HG03442 (cell line): ENCODE measurements at regions not wholly inside any gene's neighbourhood (a gene's known extent, or its start where the extent isn't known, plus 50 kb on each side); places are given as distances from the start of the nearest gene placed in this dataset.
"Not testable (repeated sequence)": the region's sequence is repeated elsewhere in the genome, so short reads cannot be mapped to it uniquely, and the experiment has no call there.

ENCODE experiments used
- ATAC-seq: cut with Tn5 transposase; IDR thresholded peaks from one replicate; pipeline ENCODE4 v1.9.1; 2021; ENCODE audit warnings: mild to moderate bottlenecking, moderate library complexity; ENCODE audit not compliant: unreplicated experiment

GRCh38 chr7:68748934-68749900, 849.1 kb upstream of the AUTS2 start:
- ATAC-seq: no peak

GRCh38 chr7:68752485-68753178, 845.6 kb upstream of the AUTS2 start:
- ATAC-seq: no peak

- no peak for ATAC-seq
These were observed 843.9 kb upstream of the AUTS2 start for GRCh38 chr7:68754414-68754813.

- no peak for ATAC-seq
These were observed 841.2 kb upstream of the AUTS2 start for GRCh38 chr7:68756986-68757495.

- no peak for ATAC-seq
These were observed 837.7 kb upstream of the AUTS2 start for GRCh38 chr7:68760556-68760955.

- ATAC-seq: no peak
These were observed 830.8 kb upstream of the AUTS2 start for GRCh38 chr7:68767462-68767861.

- no peak for ATAC-seq
These were observed 827.6 kb upstream of the AUTS2 start for GRCh38 chr7:68770649-68771048.

- no peak for ATAC-seq
These were observed 821.9 kb upstream of the AUTS2 start for GRCh38 chr7:68776326-68776725.

GRCh38 chr7:68783684-68784083, 814.6 kb upstream of the AUTS2 start:
- ATAC-seq: no peak

- ATAC-seq: no peak
These were observed 813.2 kb upstream of the AUTS2 start for GRCh38 chr7:68785036-68785435.

GRCh38 chr7:68787566-68787965, 810.7 kb upstream of the AUTS2 start:
- ATAC-seq: no peak

- ATAC-seq: not testable (repeated sequence)
These were observed 809.7 kb upstream of the AUTS2 start for GRCh38 chr7:68788529-68788928.

GRCh38 chr7:68789597-68789996, 808.7 kb upstream of the AUTS2 start:
- no peak for ATAC-seq

GRCh38 chr7:68792351-68792750, 805.9 kb upstream of the AUTS2 start:
- ATAC-seq: no peak

- no peak for ATAC-seq
These were observed 804.8 kb upstream of the AUTS2 start for GRCh38 chr7:68793513-68793912.

- no peak for ATAC-seq
These were observed 798.0 kb upstream of the AUTS2 start for GRCh38 chr7:68800316-68800715.

- ATAC-seq: no peak
These were observed 793.1 kb upstream of the AUTS2 start for GRCh38 chr7:68805159-68805558.

- ATAC-seq: no peak
These were observed 790.6 kb upstream of the AUTS2 start for GRCh38 chr7:68807666-68808065.

GRCh38 chr7:68813551-68814080, 784.7 kb upstream of the AUTS2 start:
- no peak for ATAC-seq

GRCh38 chr7:68816491-68816890, 781.8 kb upstream of the AUTS2 start:
- no peak for ATAC-seq

- no peak for ATAC-seq
These were observed 778.0 kb upstream of the AUTS2 start for GRCh38 chr7:68820321-68820720.

- no peak for ATAC-seq
These were observed 776.4 kb upstream of the AUTS2 start for GRCh38 chr7:68821846-68822245.
